Epithelial cell of proximal tubule (primary cell): ENCODE measurements at regions not wholly inside any gene's neighbourhood (a gene's known extent, or its start where the extent isn't known, plus 50 kb on each side); places are given as distances from the start of the nearest gene placed in this dataset.

Experiments used
- DNase-seq: peaks from one replicate; pipeline ENCODE4 v3.0.0-alpha.2; 2011; ENCODE audit warnings: low read depth
- H3K4me3 ChIP-seq: 2 replicates; pipeline ENCODE4 v1.5.1; 2011; ENCODE audit warnings: low read depth, mild to moderate bottlenecking, low read length
- CTCF ChIP-seq: conservative IDR thresholded peaks from 2 replicates; pipeline ENCODE4 v1.5.1; 2012; ENCODE audit warnings: low read depth, mild to moderate bottlenecking, low read length

- TF ChIP-seq CTCF = no peak
- no peak overlapping the region for H3K4me3 ChIP-seq
- no peak for DNase-seq
Observed at GRCh38 chr2:239616729-239617128, 215.9 kb upstream of the HDAC4 start.

- H3K4me3 ChIP-seq = no peak overlapping the region
- no peak for DNase-seq
- TF ChIP-seq CTCF = no peak
Observed at GRCh38 chr2:239612133-239612532, 211.3 kb upstream of the HDAC4 start.

GRCh38 chr2:239611222-239611795 is 210.5 kb upstream of the HDAC4 start:
- no peak for TF ChIP-seq CTCF
- DNase-seq = no peak
- no peak overlapping the region for H3K4me3 ChIP-seq

- H3K4me3 ChIP-seq = no peak overlapping the region
- DNase-seq = no peak
- no peak for TF ChIP-seq CTCF
Observed at GRCh38 chr2:239610457-239611221, 209.8 kb upstream of the HDAC4 start.

- no peak for TF ChIP-seq CTCF
- H3K4me3 ChIP-seq = no peak overlapping the region
- DNase-seq = no peak
Observed at GRCh38 chr2:239609607-239610310, 208.9 kb upstream of the HDAC4 start.

GRCh38 chr2:239609162-239609561 is 208.3 kb upstream of the HDAC4 start:
- no peak overlapping the region for H3K4me3 ChIP-seq
- DNase-seq = no peak
- no peak for TF ChIP-seq CTCF
